ENCODE measurements at regions not wholly inside any gene's neighbourhood (a gene's known extent, or its start where the extent isn't known, plus 50 kb on each side); places are given as distances from the start of the nearest gene placed in this dataset.

GRCh38 chr2:148590612-148591011 lies 53.9 kb upstream of the EPC2 start:
- 75 to 81% methylated on average over 2 of the region's 2 CpGs for WGBS, 2 donors
- Histone ChIP-seq H3K9me3 (no peaks in the 10 kb centered on the region), H3K27me3 (no peaks in the 10 kb centered on the region), H3K4me3 (no peak overlapping the region), H3K27ac (no peak overlapping the region), H3K36me3 (no peaks in the 10 kb centered on the region), H3K4me1 (no peaks in the 10 kb centered on the region)
- DNase-seq (no peak), ATAC-seq (ENCODE audit: low FRiP score in 2 of 2) (no peak)
- TF ChIP-seq EP300 (IDR thresholded peaks at IDR 0.05) (no peak), POLR2AphosphoS5 (IDR thresholded peaks at IDR 0.05) (no peak), POLR2A (IDR thresholded peaks at IDR 0.05) (no peak)
- TF ChIP-seq, protein P1, sequence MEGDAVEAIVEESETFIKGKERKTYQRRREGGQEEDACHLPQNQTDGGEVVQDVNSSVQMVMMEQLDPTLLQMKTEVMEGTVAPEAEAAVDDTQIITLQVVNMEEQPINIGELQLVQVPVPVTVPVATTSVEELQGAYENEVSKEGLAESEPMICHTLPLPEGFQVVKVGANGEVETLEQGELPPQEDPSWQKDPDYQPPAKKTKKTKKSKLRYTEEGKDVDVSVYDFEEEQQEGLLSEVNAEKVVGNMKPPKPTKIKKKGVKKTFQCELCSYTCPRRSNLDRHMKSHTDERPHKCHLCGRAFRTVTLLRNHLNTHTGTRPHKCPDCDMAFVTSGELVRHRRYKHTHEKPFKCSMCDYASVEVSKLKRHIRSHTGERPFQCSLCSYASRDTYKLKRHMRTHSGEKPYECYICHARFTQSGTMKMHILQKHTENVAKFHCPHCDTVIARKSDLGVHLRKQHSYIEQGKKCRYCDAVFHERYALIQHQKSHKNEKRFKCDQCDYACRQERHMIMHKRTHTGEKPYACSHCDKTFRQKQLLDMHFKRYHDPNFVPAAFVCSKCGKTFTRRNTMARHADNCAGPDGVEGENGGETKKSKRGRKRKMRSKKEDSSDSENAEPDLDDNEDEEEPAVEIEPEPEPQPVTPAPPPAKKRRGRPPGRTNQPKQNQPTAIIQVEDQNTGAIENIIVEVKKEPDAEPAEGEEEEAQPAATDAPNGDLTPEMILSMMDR (IDR thresholded peaks at IDR 0.05) = no peak

- DNase-seq = no peak
- no peak overlapping the region for H3K4me3 ChIP-seq
These were observed 51.8 kb upstream of the EPC2 start for GRCh38 chr2:148592791-148593190.

GRCh38 chr2:148593421-148593820 lies 51.1 kb upstream of the EPC2 start:
- 65 to 68% methylated on average over 4 of the region's 4 CpGs for WGBS, 2 donors
- Histone ChIP-seq H3K36me3 (no peaks in the 10 kb centered on the region), H3K4me1 (no peaks in the 10 kb centered on the region), H3K9me3 (no peaks in the 10 kb centered on the region), H3K27me3 (no peaks in the 10 kb centered on the region), H3K27ac (no peak overlapping the region), H3K4me3 (no peak overlapping the region)
- no peak for DNase-seq
- TF ChIP-seq EP300 (IDR thresholded peaks at IDR 0.05) (no peak), POLR2A (IDR thresholded peaks at IDR 0.05) (no peak), POLR2AphosphoS5 (IDR thresholded peaks at IDR 0.05) (no peak)
- TF ChIP-seq, protein P1 (IDR thresholded peaks at IDR 0.05) = no peak
- ATAC-seq (ENCODE audit: low FRiP score in 2 of 2) = no peak

More at GRCh38 chr2:148592791-148593190, 51.8 kb upstream of the EPC2 start:
- 71 to 82% methylated on average over 3 of the region's 3 CpGs for WGBS, 2 donors
- Histone ChIP-seq H3K4me1 (no peaks in the 10 kb centered on the region), H3K36me3 (no peaks in the 10 kb centered on the region), H3K27me3 (no peaks in the 10 kb centered on the region), H3K9me3 (no peaks in the 10 kb centered on the region), H3K27ac (no peak overlapping the region)
- TF ChIP-seq POLR2A (IDR thresholded peaks at IDR 0.05) (no peak), POLR2AphosphoS5 (IDR thresholded peaks at IDR 0.05) (no peak), EP300 (IDR thresholded peaks at IDR 0.05) (no peak)
- TF ChIP-seq, protein P1 (IDR thresholded peaks at IDR 0.05) = no peak
- no peak for ATAC-seq (ENCODE audit: low FRiP score in 2 of 2)

DNA sequence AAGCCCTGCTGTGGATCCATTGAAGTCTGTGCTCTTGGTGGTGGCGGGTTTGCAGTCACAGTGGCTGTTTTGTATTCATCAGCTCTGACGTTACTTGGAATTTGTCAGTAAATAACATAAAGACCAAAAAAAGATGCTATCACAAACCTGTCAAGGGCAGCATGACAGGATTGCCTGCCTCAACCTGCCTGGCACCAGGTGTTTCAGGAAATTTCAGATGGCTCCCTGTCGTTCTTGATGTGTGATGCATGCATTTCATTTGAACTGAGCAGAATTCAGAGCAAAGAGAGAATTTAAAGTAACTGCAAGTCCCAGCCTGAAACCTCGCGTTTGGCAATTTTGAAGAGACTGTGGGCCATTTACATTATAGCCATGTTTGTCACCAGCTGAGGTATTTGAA lies 50.3 kb upstream of the EPC2 start:
- no peaks in the 10 kb centered on the region for H3K27me3 ChIP-seq
- H3K4me1 ChIP-seq = no peaks in the 10 kb centered on the region
- TF ChIP-seq POLR2AphosphoS5 (IDR thresholded peaks at IDR 0.05) (no peak), EP300 (IDR thresholded peaks at IDR 0.05) (no peak), POLR2A (IDR thresholded peaks at IDR 0.05) (no peak)
- TF ChIP-seq, protein P1 (IDR thresholded peaks at IDR 0.05) = no peak
- no peak overlapping the region for H3K27ac ChIP-seq
- no peaks in the 10 kb centered on the region for H3K9me3 ChIP-seq
- H3K36me3 ChIP-seq = no peaks in the 10 kb centered on the region
- DNase-seq (no peak), ATAC-seq (ENCODE audit: low FRiP score in 2 of 2) (no peak)
- no peak overlapping the region for H3K4me3 ChIP-seq
- WGBS, 2 donors = 72 to 81% methylated on average over 5 of the region's 5 CpGs
